ENCODE measurements at regions not wholly inside any gene's neighbourhood (a gene's known extent, or its start where the extent isn't known, plus 50 kb on each side); places are given as distances from the start of the nearest gene placed in this dataset.

DNA sequence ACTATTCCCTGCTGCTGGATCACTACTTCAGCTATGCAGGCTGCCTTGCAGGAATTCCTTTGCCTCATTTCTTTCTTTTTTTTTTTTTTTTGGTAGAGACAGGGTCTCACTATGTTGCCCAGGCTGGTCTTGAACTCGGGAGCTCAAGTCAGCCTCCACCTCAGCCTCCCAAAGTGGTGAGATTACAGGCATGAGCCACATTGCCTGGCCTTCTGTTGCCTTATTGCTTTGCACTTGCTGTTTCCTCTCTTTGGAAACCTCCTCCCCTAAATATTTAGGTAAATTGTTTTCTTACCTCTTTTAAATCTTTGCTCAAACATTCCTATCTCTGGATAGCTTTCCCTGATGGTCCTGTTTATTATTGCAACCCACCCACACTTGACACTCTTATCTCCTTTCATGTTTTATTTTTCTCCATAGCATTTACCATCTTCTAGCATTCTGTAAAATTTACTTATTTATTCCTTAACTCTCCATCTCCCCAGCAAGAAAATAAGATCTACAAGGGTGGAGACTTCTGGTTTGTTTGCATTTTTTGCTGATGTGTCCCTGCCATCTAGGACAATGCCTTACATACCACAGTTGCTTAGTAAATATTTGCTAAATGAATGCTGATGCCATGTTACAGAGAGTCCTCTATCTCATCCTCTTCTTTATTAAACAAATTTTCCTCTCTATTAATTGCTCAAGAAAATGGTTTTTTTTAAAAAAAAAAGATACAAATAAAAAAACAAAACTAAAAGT is 134.8 kb downstream of the P2RY1 start:
- H3K27me3 Mint-ChIP-seq: no peaks in the 10 kb centered on the region
- ATAC-seq (replicated peaks) (no peak), DNase-seq (no peak)
- H3K27ac Mint-ChIP-seq: no peak overlapping the region
- H3K9me3 Mint-ChIP-seq: no peaks in the 10 kb centered on the region
- peaks cover 0 to 2% of the 10 kb centered on the region in 2 donors for H3K36me3 Mint-ChIP-seq
- H3K4me3 Mint-ChIP-seq: no peak overlapping the region
- H3K4me1 Mint-ChIP-seq: peaks cover 9 to 17% of the 10 kb centered on the region in 2 donors

DNA sequence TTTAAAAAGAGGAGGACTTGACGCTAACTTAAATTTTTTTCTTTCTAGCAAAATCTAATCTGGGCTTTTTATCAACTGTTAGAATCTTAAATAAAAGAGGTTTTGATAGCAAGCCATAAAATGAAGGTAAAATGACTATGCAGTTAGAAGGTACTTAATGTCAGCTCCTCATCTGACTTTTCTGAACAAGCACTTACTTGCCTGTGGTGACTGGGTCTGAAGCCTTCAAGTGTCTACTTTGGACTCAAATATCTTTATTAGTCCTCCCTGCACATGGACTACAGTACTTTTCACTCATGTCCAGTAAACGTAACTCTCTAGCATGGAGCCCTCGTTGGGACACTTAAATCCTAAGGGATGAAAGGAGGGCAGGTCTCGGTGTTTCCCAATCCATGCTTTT is 135.9 kb downstream of the P2RY1 start:
- Mint-ChIP-seq H3K36me3 (no peaks in the 10 kb centered on the region), H3K4me3 (no peak overlapping the region), H3K9me3 (no peaks in the 10 kb centered on the region), H3K4me1 (peaks cover 4 to 8% of the 10 kb centered on the region in 2 donors), H3K27ac (no peak overlapping the region), H3K27me3 (no peaks in the 10 kb centered on the region)
- DNase-seq: no peak
- no peak for ATAC-seq (replicated peaks)

DNA sequence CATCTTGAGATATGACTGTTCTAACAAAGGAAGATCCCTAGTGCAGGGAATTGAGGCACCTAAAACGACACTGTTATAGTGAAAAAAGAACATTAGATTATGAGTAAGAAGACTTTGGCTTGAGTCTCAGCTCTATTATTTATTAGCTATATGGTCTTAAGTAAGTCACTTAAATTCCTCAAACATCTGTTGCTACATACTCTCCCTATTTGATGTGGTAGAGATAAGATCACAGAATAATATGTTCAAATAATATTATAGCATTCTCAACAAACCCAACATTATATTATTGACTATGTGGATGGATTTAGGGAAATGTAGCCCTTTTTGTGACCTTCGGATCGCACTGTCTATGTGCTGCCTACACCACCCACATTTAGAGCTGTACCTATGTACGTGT is 136.9 kb downstream of the P2RY1 start:
- DNase-seq: no peak
- Mint-ChIP-seq H3K27ac (no peak overlapping the region), H3K27me3 (no peaks in the 10 kb centered on the region), H3K4me1 (peaks cover 4 to 8% of the 10 kb centered on the region in 2 donors), H3K4me3 (no peak overlapping the region), H3K9me3 (no peaks in the 10 kb centered on the region), H3K36me3 (no peaks in the 10 kb centered on the region)
- ATAC-seq (replicated peaks): no peak

DNA sequence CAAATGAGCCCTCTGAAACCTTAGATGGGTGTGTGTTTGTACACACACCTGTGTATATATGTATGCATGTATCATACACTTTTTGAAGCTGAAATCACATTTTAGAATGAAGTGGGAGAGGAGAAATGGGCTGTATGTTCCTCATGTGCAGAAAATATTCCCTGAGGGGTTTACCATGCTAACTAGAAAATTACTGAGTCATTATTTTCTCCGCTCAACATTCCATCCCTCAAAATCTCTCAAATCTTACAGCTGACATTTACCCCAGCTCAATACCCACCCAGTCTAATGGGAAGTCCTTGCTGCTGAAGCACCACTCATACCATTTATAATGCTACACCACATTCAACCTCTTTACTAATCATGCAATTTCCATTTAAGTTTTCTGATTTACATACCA is 138.6 kb downstream of the P2RY1 start:
- Mint-ChIP-seq H3K4me3 (no peak overlapping the region), H3K27ac (no peak overlapping the region), H3K27me3 (peaks cover 0 to 3% of the 10 kb centered on the region in 2 donors), H3K4me1 (peaks cover 4 to 8% of the 10 kb centered on the region in 2 donors), H3K36me3 (no peaks in the 10 kb centered on the region), H3K9me3 (no peaks in the 10 kb centered on the region)
- DNase-seq: no peak
- peak in 1 of 2 donors; percentile 33 for ATAC-seq (replicated peaks)

DNA sequence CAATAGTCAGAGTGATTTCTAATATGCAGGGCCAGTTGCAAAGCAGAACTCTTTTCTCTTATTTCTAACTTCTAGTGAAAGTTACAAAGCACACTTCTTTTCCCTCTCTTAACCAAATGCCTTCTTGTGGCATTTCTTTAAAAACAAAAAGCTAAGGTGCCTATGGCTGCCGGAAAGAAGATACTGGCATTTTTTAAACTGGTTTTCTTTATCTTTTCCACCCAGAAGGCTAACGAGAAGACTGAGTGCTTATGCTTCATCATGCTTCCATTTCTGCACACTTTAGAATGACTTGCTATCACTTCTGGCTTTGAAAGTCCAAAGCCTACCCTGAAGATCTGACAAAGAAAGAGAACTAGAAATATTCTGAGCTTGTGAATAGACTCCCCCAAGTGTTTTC is 141.3 kb downstream of the P2RY1 start:
- H3K27me3 Mint-ChIP-seq: peaks cover 2 to 6% of the 10 kb centered on the region in 2 donors
- ATAC-seq (replicated peaks) (no peak), DNase-seq (no peak)
- H3K4me3 Mint-ChIP-seq: no peak overlapping the region
- H3K36me3 Mint-ChIP-seq: no peaks in the 10 kb centered on the region
- H3K9me3 Mint-ChIP-seq: peaks cover 0 to 2% of the 10 kb centered on the region in 2 donors
- H3K27ac Mint-ChIP-seq: no peak overlapping the region
- H3K4me1 Mint-ChIP-seq: peaks cover 4 to 8% of the 10 kb centered on the region in 2 donors

DNA sequence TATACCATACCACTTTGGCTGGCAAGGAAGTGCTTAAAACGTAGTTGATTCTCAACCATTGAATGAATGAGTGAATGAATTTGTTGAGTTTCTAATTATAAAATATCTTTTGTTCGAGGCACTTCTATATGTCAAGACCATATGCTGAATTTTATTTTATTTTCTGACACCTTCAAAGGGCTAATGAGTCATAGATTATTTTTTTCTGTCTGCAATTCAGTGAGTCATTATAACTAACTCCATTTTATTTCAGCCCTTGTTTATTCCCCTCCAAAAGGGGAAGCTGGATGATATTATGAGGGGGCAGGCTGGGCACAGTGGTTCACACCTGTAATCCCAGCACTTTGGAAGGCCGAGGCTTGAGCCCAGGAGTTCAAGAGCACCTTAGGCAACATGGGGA is 142.4 kb downstream of the P2RY1 start:
- Mint-ChIP-seq H3K27me3 (peaks cover 6 to 10% of the 10 kb centered on the region in 2 donors), H3K9me3 (peaks cover 0 to 3% of the 10 kb centered on the region in 2 donors), H3K4me1 (peaks cover 4 to 8% of the 10 kb centered on the region in 2 donors), H3K4me3 (no peak overlapping the region), H3K27ac (no peak overlapping the region), H3K36me3 (no peaks in the 10 kb centered on the region)
- ATAC-seq (replicated peaks) (no peak), DNase-seq (no peak)

DNA sequence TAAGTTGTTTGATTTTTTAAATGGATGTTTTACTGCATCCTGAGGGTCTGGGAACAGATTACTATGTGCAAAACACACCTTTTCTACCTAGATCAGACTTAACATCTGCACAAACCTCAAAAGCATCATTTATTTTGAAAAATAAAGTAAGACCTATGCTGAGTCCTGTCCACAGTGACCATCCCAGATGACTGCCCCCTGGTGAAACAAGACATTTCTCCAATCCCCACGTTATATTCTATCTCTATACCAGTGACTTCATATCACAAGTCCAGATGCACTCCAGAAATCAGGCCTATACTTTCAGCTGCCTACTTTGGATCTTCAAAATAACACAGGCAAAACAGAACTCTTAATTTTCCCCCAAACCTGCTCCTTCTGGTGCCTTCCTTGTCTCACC is 143.2 kb downstream of the P2RY1 start:
- Mint-ChIP-seq H3K4me3 (no peak overlapping the region), H3K9me3 (peaks cover 0 to 3% of the 10 kb centered on the region in 2 donors), H3K27me3 (peaks cover 6 to 10% of the 10 kb centered on the region in 2 donors), H3K36me3 (no peaks in the 10 kb centered on the region), H3K4me1 (peaks cover 4 to 8% of the 10 kb centered on the region in 2 donors), H3K27ac (no peak overlapping the region)
- ATAC-seq (replicated peaks) (no peak), DNase-seq (no peak)

DNA sequence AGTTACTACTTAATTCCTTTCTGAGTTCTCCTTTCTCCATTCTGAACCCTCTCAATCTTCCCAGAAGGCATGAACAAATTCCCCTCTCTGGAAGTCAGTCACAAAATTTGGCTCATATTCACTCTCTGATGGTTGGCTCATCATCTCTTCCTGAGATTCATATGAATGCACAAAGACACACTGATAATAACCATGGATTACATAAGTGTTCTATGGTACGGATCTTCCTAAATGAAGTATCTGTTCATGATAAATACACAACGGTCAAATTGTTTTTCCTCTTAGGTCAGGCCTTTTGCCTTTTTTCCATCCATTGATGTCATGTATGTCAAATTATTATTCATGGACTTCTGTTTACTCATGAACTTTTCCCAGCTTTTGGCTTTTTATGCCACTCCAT is 162.6 kb downstream of the P2RY1 start:
- H3K27me3 Mint-ChIP-seq: peaks cover 0 to 11% of the 10 kb centered on the region in 2 donors
- no peak for ATAC-seq (replicated peaks)
- H3K27ac Mint-ChIP-seq: no peak overlapping the region
- H3K36me3 Mint-ChIP-seq: no peaks in the 10 kb centered on the region
- no peaks in the 10 kb centered on the region for H3K9me3 Mint-ChIP-seq
- DNase-seq: no peak
- H3K4me1 Mint-ChIP-seq: no peaks in the 10 kb centered on the region
- H3K4me3 Mint-ChIP-seq: no peak overlapping the region

DNA sequence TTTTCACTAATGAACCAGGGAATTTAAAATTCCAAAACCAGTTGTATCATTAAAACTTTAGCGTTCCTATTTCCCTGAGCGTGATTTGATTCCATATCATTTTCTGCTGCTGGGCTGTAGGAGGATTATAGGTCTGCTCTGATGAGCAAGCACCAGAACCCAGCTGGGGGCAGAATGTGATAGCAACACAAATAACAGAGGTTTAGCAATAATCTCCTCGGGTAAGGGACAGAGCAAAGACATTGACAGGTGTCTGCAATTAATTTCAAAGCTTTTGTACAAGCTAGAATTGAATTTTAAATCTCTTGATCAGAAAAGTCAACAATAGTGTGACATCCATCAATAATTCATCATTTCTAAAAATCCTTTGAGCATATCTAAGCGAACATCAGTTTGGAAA is 163.4 kb upstream of the RAP2B start:
- Mint-ChIP-seq H3K4me1 (no peaks in the 10 kb centered on the region), H3K27ac (no peak overlapping the region), H3K4me3 (no peak overlapping the region), H3K9me3 (no peaks in the 10 kb centered on the region), H3K36me3 (no peaks in the 10 kb centered on the region), H3K27me3 (peaks cover 0 to 11% of the 10 kb centered on the region in 2 donors)
- no peak for ATAC-seq (replicated peaks)
- DNase-seq: no peak

DNA sequence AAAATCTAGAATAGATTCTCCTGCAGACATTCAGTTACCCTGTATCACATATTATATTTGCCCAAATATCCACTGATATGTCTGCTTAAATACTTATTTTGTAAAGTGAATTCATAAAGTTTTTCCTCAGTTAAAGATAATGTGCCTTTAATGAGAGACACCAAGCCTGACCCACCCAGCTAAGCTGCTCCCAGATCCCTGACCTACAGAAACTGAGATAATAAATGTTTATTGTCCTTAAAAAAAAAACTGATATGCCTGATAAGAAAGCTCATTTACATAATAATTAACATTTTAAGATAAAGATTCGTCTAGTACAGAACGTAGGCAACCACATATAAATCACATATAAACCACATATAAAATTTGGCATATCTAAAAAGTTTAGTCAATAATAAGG is 161.7 kb upstream of the RAP2B start:
- no peak overlapping the region for H3K27ac Mint-ChIP-seq
- no peaks in the 10 kb centered on the region for H3K36me3 Mint-ChIP-seq
- no peak overlapping the region for H3K4me3 Mint-ChIP-seq
- H3K4me1 Mint-ChIP-seq: no peaks in the 10 kb centered on the region
- H3K9me3 Mint-ChIP-seq: no peaks in the 10 kb centered on the region
- no peak for ATAC-seq (replicated peaks)
- H3K27me3 Mint-ChIP-seq: peaks cover 0 to 11% of the 10 kb centered on the region in 2 donors
- DNase-seq: no peak

DNA sequence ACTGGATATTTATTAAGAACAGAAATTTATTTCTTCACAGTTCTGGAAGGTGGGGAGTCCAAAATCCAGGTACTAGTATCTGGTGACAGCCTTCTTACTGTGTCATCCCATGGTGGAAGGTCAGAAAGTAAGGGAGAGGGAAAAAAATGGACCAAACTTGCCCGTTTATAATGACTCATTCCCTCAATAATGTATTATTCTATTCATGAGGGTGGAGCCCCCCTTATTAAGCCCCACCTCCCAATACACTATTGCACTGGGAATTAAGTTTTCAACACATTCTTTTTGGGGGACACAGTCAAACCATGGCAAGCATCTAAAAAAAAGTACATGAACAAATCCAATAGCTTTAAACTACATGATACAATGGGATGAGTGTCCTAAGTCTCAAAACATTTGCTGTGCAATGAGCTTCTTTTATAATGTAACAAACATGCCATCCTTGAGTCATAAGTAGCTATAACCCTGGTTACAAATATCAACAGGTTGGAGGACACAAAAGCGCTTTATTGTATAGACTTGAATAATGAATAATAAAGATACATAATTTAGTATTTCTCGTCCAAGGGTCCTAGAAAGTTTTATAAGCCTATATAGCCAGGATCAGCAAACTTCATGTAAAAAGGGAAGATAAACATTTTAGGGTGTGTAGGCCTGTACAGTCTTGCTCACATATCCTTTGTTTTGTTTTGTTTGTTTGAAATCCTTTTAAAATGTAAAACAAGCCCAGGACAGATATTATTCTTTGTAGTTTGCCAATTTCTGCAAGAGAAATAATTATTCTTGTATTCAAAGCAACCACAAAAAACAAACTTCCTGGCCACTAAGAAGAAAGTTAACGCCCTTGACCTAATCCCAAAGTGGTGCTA is 160.6 kb upstream of the RAP2B start:
- no peaks in the 10 kb centered on the region for H3K9me3 Mint-ChIP-seq
- no peak for ATAC-seq (replicated peaks)
- H3K27ac Mint-ChIP-seq: no peak overlapping the region
- no peak for DNase-seq
- H3K4me1 Mint-ChIP-seq: no peaks in the 10 kb centered on the region
- H3K4me3 Mint-ChIP-seq: no peak overlapping the region
- no peaks in the 10 kb centered on the region for H3K36me3 Mint-ChIP-seq
- H3K27me3 Mint-ChIP-seq: peaks cover 4 to 5% of the 10 kb centered on the region in 2 donors

DNA sequence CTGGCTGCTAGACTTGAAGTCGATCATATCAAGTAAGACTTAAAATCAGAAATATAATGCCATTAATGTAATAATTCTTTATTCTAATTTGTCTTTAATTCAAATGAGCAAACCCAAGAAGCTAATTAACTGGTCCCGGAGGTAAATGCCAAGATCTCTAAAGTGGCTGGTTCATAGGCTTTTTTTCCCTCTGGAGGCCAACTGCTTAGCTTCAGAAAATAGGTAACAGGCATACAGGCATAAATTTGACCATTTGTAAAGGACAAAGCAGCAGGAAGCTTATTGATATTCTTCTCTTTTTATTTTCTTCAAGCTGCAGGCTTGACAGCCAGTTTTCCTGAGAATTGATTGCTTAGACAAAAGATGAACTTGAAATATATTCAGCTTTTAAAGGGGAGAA is 158.6 kb upstream of the RAP2B start:
- ATAC-seq (replicated peaks): no peak

DNA sequence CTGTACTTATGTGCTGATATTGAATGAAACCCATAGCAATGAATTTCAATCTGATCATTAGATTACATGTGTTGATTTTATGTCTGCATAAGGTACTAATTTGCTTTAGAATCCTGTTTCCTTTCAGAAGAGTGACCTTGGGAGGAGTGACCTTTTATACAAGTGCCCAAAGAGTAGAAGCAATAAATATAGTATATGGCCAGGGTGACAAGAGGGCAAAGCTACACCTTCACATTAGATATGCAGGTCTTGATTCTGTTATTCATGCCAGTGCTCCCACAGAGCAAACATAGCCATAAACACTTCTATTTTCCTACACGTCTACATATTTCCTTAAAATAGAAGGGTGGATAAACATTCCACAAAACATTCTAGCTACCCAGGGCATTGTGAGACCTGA is 158.2 kb upstream of the RAP2B start:
- Mint-ChIP-seq H3K4me1 (no peaks in the 10 kb centered on the region), H3K27ac (no peak overlapping the region), H3K36me3 (no peaks in the 10 kb centered on the region), H3K27me3 (peaks cover 0 to 14% of the 10 kb centered on the region in 2 donors), H3K4me3 (no peak overlapping the region), H3K9me3 (no peaks in the 10 kb centered on the region)
- ATAC-seq (replicated peaks): no peak
- no peak for DNase-seq

More for the DNA sequence above, 158.6 kb upstream of the RAP2B start:
- Mint-ChIP-seq H3K27ac (no peak overlapping the region), H3K27me3 (peaks cover 0 to 10% of the 10 kb centered on the region in 2 donors), H3K9me3 (no peaks in the 10 kb centered on the region), H3K36me3 (no peaks in the 10 kb centered on the region), H3K4me3 (no peak overlapping the region), H3K4me1 (no peaks in the 10 kb centered on the region)
- DNase-seq: no peak

DNA sequence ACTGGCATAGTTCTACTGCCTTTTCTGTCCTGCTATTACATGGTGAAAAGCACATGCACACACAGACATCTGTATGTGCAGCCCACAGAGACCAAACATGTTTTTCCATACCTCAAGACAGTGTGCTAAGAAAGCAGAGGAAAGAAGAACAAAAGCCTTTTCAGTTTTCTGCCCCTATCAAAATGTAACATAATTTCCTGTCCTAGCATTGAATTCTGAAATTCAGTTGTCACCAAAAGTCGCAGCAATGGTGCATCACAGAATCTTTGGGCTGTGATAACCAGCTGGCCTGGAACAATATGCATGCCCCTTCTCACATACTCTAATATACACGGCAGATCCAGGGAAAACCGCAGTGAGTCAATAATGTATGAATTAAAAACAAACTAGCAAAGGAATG is 153.8 kb upstream of the RAP2B start:
- no peak overlapping the region for H3K27ac Mint-ChIP-seq
- ATAC-seq (replicated peaks) (no peak), DNase-seq (no peak)
- H3K4me3 Mint-ChIP-seq: no peak overlapping the region
- no peaks in the 10 kb centered on the region for H3K4me1 Mint-ChIP-seq
- H3K9me3 Mint-ChIP-seq: no peaks in the 10 kb centered on the region
- peaks cover 0 to 14% of the 10 kb centered on the region in 2 donors for H3K27me3 Mint-ChIP-seq
- H3K36me3 Mint-ChIP-seq: no peaks in the 10 kb centered on the region

DNA sequence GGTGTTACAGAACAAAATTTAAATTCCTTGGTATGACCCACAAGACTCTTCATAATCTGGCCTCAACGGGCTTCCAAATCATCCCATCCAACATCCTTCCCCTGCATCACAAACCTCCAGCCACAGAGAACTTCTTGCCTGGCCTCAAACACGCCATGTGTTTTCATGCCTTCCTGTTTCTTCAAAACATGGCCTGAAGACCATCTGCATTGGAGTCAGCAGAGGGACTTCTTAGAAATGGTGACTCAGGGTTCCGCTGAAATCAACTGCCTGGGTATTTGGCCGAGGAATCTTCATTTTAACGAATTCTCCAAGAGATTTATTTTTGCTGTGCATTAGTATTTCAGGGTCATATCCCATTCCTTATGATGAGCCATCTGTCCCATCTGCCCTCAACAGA is 138.1 kb upstream of the RAP2B start:
- ATAC-seq (replicated peaks): no peak
- peaks cover 0 to 5% of the 10 kb centered on the region in 2 donors for H3K27me3 Mint-ChIP-seq
- H3K4me1 Mint-ChIP-seq: peaks cover 0 to 7% of the 10 kb centered on the region in 2 donors
- no peak for DNase-seq
- H3K4me3 Mint-ChIP-seq: no peak overlapping the region
- H3K36me3 Mint-ChIP-seq: no peaks in the 10 kb centered on the region
- no peaks in the 10 kb centered on the region for H3K9me3 Mint-ChIP-seq
- H3K27ac Mint-ChIP-seq: no peak overlapping the region
